Activated CD8-positive, alpha-beta memory T cell treated with anti-CD3 and anti-CD28 coated beads for 1 hour (primary cell): ENCODE measurements at regions not wholly inside any gene's neighbourhood (a gene's known extent, or its start where the extent isn't known, plus 50 kb on each side); places are given as distances from the start of the nearest gene placed in this dataset.
"Not testable (repeated sequence)": the region's sequence is repeated elsewhere in the genome, so short reads cannot be mapped to it uniquely, and the experiment has no call there.

Experiments used
- DNase-seq, 2 donors: peaks; one replicate each; pipeline ENCODE4 v3.0.0-alpha.2; 2020; ENCODE audit warnings: low read depth in 1 of 2; ENCODE audit errors: extremely low read depth in 1 of 2

- no peak for DNase-seq
These were observed 290.2 kb upstream of the NCAM1 start for GRCh38 chr11:112670806-112671570.

DNA sequence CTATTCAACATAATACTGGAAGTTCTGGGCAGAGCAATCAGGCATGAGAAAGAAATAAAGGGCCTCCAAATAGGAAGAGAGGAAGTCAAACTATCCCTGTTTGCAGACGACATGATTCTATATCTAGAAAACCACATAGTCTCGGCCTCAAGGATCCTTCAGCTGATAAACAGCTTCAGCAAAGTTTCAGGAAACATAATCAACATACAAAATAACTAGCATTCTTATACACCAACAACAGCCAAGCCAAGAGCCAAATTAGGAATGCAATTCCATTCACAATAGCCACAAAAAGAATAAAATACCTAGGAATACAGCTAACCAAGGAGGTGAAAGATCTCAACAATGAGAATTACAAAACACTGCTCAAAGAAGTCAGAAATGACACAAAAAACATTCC is 287.8 kb upstream of the NCAM1 start:
- not testable (repeated sequence) for DNase-seq

DNA sequence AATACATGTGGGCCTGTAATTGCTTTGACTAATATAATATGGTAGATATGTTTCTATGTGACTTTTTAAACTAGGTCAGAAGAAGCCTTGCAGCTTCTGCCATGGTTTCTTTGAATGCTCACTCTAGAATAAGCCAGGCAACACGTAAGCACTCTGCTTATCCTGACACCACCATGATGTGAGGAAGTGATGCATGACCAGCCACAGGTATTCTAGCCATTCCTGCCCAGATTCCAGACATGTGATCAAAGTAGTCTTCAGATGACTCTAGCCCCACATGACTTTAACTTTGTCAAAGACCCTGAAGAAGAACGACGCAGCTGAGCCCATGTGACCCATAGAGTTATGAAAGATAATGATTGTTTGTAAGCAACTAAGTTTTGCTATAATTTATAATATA is 276.1 kb upstream of the NCAM1 start:
- no peak for DNase-seq

- no peak for DNase-seq
These were observed 271.4 kb upstream of the NCAM1 start for GRCh38 chr11:112689851-112690250.

DNA sequence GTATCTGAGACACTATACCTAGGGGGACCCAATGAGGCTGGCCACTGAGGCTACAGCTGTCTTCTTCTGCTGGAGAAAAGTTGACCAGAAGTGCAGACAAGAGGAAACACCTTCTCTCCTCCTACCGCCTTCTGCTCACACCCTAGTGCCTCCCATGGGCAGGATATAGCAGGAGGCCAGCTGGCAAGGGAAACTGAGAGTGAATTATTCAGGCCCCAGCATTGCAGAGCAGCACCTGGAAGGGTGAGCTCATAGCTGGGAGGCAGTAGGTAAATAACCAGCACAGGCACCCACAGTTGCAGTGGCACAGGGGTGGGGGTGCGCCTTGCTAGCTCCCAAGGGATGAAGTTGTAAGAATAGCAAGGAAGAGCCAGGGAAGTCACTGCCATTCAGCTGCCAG is 267.4 kb upstream of the NCAM1 start:
- DNase-seq, result no peak

- no peak for DNase-seq
These were observed 267.0 kb upstream of the NCAM1 start for GRCh38 chr11:112694245-112694644.

DNA sequence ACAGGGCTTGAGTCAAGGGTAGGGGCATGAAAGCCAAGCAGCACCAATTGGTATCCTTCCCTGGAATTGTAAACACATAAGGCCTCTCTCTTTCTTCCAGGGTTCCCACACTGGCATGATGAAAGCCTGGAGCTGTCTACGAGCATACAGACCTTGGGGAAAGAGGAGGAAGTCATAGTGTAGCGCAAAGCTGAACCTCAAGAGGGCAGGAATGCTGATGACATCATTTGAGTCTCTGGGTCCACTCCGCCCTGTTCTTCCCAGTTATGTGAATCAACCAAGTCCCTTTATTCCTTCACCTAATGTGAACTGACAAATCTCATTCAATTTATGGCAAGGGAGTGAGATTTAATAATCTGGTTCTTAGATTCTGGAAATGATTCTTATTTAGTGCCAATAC is 266.4 kb upstream of the NCAM1 start:
- no peak for DNase-seq

GRCh38 chr11:112697391-112698178 is 263.6 kb upstream of the NCAM1 start:
- DNase-seq, result no peak

DNA sequence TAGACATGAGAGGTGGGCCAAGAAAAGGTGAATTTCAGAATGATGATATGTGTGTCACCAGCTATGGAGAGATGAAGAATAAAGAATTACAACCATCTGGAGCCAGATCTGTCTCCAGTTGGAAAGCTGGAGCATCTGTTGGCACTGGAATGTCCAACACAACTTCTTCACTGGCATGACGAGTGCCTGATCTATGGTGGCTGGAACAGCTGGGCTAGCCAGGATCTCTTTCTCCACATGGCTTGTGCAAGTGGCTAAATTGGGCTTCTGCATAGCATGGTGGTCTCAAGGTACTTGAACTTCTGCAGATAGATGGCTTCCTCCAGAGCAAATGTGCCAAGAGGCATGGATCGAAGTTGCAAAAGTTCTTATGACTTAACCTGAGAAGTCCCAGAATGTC is 256.1 kb upstream of the NCAM1 start:
- DNase-seq, result no peak

GRCh38 chr11:112706863-112707262 is 254.4 kb upstream of the NCAM1 start:
- DNase-seq, result no peak

DNA sequence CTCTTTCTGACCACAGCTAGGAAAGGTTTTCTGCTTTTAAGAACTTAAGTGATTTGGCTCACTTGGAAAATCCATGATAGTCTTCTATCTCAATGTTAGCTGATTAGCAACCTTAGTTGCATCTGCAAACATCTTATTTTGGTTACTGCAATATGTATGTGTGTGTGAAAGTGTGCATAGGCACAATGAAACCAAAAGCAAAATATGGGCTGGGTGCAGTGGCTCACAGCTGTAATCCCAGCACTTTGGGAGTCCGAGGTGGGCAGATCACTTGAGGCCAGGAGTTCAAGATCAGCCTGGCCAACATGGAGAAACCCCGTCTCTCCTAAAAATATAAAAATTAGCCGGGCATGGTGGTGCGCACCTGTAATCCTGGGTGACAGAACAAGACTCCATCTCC is 246.9 kb upstream of the NCAM1 start:
- DNase-seq, result not testable (repeated sequence)

GRCh38 chr11:112715056-112715455 is 246.2 kb upstream of the NCAM1 start:
- no peak for DNase-seq

DNA sequence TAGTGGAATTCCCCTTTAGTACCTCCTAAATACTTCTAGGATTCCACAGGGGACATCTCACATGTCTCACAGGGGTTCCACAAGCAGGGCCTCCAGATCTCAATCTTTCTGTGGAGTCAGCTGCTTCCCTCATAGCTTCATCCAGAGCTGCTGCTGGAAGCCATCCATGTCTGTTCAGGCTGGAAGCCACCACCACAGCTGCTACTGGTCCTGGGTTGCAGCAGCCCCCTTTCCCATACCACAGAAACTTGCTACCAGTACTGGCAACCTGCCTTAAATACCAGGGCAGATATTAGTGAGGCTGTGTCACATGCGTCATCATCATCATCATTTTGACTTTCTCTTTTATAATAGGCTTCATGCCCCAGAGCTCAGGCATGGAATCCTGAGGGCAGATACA is 242.7 kb upstream of the NCAM1 start:
- DNase-seq, result no peak

GRCh38 chr11:112719736-112720525 is 241.3 kb upstream of the NCAM1 start:
- no peak for DNase-seq

DNA sequence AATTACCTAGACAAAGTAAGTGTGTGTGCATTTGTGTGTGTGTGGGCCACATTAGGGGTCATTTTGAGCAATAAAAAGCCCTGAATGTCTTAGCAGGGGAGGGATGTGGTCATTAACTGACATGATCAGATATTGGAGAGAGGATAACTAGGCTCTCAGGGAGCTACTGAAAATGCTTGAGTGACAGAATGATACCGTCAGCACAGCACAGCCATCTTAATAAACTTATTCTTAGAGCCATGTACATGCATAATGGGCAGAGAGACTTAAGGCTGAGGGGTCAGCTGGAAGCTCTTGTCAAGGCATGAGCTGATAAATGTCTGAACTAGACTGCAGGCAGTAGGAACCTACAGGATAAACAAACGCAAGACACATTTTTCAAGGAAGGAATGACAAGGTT is 239.1 kb upstream of the NCAM1 start:
- no peak for DNase-seq

GRCh38 chr11:112722876-112723275 is 238.3 kb upstream of the NCAM1 start:
- no peak for DNase-seq

DNA sequence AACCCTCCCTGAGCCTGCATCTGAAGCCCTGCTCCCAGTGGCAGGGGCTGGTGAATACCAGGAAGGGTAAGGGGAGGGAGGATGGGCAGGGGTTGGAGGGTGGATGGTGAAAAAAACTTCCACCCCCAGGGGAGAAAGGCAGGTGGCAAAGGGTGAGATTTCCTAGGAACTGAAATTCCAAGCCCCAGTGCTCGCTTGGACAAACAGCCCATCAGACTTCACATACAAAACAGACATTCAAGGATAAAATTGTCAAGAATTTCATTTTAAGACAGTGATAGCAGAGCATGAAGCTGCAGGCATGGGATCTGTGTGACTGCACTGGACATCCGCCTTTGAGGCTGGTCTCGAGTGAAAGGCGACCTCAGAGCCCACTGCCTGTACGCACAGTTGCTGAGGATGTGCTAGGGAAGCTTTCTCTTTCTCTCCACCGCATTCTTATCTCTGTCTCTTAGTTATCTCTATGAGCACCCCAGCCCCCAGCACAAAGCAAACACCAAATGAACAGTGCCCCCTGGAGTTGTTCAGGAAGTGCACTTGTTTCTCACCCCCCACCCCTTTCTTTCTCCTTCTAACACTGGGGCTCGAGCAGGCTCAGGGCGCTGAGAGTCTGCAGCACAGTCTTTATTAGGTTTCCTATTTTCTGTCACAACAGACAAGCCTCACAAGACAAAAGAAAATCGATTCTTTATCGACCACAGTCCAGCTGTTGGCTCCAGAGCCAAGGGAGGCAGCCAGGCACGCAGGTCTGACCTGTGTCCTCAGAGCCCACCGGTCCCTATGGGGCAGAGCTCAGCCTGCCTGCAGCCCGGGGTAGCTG is 237.3 kb upstream of the NCAM1 start:
- DNase-seq, result no peak

- no peak for DNase-seq
These were observed 236.8 kb upstream of the NCAM1 start for GRCh38 chr11:112724496-112724790.

DNA sequence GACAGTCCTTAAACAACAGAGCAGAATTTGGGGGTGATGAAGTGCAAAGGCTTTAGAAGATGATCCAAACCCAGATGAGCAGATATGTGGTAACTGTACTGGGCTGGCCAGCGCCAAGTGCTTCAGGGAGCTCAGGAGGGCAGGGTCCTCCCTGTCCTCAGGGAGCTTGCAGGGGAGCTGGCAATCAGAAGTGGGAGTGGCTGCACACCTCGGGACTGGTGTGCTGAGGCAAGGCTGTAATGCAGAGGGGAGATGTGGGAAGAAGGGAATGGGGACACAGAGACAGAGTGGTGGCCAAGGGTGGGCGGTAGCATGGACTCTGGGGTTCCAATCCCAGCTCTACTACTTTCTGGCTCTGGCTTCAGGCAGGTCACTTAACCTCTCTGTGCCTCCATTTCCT is 235.6 kb upstream of the NCAM1 start:
- no peak for DNase-seq

DNA sequence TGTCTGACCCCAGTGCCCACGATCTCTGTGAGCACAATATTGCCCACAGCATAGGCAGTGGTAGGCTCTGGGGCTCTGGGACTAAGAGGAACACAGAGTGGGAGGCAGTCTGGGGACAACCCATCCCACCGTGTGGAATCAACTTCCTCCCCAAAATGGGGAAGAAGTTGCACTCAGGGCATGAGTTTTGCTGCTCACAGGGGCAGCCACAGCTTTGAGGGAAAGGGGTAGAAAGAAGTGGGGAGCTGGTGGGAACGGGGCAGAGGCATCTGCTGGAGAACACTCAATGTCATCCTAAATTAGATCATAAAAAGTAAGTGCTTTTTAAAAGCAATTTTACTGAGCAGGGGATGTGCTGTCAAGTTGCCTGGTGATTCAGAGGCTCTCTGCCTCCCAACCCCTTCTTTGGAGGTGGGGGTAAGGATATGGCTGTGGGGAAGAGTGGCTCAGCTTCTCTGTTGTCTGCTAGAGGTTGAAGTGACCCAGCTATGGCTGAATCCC is 233.8 kb upstream of the NCAM1 start:
- DNase-seq, result no peak

DNA sequence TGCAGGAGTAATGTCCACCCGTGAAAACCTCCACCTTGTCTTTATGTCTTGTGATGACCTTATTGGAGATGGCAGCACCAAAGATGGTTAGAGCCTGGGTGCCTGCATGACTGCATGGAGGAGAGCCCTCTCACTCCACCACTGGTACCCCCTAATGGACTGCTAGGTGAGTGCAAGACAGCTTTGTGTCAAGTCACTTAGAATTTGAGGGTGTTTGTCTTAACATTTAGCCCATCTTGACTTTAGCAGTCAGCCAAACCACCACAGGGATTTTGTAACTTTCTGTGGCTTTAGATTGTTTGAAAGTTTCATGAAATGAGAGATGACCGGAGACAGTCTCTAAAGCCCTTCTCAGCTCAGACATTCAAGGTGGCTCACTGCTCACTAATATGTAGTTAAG is 232.9 kb upstream of the NCAM1 start:
- DNase-seq, result no peak
